ENCODE measurements at regions not wholly inside any gene's neighbourhood (a gene's known extent, or its start where the extent isn't known, plus 50 kb on each side); places are given as distances from the start of the nearest gene placed in this dataset.

DNA sequence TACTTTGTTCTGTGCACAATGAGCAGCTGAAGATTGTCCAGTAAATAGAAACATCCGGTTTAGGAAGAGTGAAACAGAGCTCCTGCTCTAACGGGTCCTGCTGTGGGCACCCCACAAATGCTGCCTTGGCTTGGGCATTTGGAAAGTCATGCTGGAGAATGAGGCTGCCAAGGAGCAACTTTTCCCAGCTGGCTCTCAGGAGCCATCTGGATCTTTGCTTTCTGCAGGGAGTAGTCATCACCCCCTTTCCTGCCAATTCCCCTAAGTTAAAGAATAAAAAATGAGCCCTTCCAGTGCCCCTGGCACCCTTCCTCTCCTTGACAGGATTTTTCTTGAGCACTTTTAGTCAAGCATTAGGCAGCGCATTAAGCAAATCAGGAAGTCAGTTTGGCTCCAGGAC lies 90.0 kb downstream of the FAM43A start:
- TF ChIP-seq, protein P1, sequence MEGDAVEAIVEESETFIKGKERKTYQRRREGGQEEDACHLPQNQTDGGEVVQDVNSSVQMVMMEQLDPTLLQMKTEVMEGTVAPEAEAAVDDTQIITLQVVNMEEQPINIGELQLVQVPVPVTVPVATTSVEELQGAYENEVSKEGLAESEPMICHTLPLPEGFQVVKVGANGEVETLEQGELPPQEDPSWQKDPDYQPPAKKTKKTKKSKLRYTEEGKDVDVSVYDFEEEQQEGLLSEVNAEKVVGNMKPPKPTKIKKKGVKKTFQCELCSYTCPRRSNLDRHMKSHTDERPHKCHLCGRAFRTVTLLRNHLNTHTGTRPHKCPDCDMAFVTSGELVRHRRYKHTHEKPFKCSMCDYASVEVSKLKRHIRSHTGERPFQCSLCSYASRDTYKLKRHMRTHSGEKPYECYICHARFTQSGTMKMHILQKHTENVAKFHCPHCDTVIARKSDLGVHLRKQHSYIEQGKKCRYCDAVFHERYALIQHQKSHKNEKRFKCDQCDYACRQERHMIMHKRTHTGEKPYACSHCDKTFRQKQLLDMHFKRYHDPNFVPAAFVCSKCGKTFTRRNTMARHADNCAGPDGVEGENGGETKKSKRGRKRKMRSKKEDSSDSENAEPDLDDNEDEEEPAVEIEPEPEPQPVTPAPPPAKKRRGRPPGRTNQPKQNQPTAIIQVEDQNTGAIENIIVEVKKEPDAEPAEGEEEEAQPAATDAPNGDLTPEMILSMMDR (IDR thresholded peaks at IDR 0.05): no peak
- Histone ChIP-seq H3K27me3 (no peaks in the 10 kb centered on the region), H3K4me1 (peaks cover 8 to 44% (median 23%) of the 10 kb centered on the region in 9 donors), H3K36me3 (no peaks in the 10 kb centered on the region), H3K4me3 (no peak overlapping the region), H3K27ac (no peak overlapping the region), H3K9me3 (no peaks in the 10 kb centered on the region)
- ATAC-seq: no peak
- intact Hi-C loops (cut with DNase I): loop anchor here in 3 of 10 donors (5.0 to 10.0 kb wide), 4 partner anchors 42 to 487 kb away; partner anchors contain the start of gene FAM43A (in 1 of the 3)
- WGBS, 2 donors: 62 to 63% methylated on average over 3 of the region's 3 CpGs
- DNase-seq: no peak

- no peak overlapping the region for H3K27ac ChIP-seq
- intact Hi-C loops (cut with DNase I): loop anchor here in 3 of 10 donors (5.0 to 10.0 kb wide), 4 partner anchors 40 to 485 kb away; partner anchors contain the start of gene FAM43A (in 1 of the 3)
- no peaks in the 10 kb centered on the region for H3K36me3 ChIP-seq
- WGBS, 2 donors: 70 to 82% methylated on average over 5 of the region's 5 CpGs
- ATAC-seq (no peak), DNase-seq (no peak)
- peaks cover 8 to 42% (median 23%) of the 10 kb centered on the region in 9 donors for H3K4me1 ChIP-seq
- no peaks in the 10 kb centered on the region for H3K9me3 ChIP-seq
- TF ChIP-seq, protein P1 (IDR thresholded peaks at IDR 0.05): no peak
- no peaks in the 10 kb centered on the region for H3K27me3 ChIP-seq
- H3K4me3 ChIP-seq: no peak overlapping the region
Observed at GRCh38 chr3:194777729-194778128, 92.0 kb downstream of the FAM43A start.

DNA sequence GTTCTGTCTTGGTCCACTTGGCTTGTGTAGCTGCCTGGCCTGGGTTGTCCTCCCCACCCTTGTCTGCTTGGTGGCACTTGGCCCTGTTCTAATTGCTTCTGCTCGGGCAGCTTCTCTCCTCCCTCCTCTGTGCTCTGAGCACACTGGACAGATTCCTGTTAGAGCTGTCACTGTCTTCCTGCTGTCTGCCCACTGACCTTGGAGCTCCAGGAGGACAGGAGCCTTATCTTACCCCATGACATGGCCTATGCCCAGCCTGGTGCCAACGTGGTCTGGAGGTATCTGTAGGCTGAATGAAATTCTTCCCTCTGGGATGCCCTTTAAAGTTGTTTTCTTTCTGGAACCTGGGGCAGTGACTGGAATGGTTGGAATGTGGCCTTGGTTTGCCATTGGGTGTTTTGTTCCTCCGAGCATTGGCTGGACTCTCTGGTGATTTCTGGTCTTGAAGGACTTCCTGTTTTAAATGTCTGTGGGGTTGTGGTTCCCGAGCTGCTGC lies 94.1 kb downstream of the FAM43A start:
- Histone ChIP-seq H3K9me3 (no peaks in the 10 kb centered on the region), H3K27me3 (no peaks in the 10 kb centered on the region), H3K4me3 (no peak overlapping the region), H3K4me1 (peaks cover 3 to 44% (median 19%) of the 10 kb centered on the region in 9 donors), H3K27ac (peak overlapping the region in 3 of 10 donors; percentile 16 to 55 (median 41)), H3K36me3 (no peaks in the 10 kb centered on the region)
- no peak for DNase-seq
- peak; percentile 4 to 80 (median 65) for ATAC-seq
- WGBS, 2 donors: 43 to 50% methylated on average over 4 of the region's 4 CpGs
- intact Hi-C loops (cut with DNase I): loop anchor here in 6 of 10 donors (5.0 to 10.0 kb wide), 6 partner anchors 38 to 483 kb away; partner anchors contain the start of gene FAM43A (in 2 of the 6)
- TF ChIP-seq, protein P1 (IDR thresholded peaks at IDR 0.05): no peak

DNA sequence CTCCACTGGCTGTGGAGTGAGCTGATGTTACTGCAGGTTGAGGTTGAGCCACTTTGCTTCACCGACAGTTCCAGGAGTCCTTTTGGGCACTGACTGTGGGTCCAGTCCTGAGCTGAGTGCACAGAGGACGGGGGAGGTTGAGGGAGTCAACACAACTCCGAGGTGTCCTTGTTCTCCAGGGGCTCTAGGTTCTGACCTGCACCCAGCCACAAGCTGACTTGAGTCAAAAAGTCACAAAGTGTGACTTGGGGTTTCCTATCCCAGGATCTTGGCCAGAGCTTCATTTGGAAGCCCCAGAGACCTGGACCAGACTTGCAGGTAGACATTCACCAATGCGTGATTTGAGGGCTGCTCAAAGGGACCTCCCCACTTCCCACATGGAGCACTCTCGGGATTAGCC lies 95.0 kb downstream of the FAM43A start:
- intact Hi-C loops (cut with DNase I): loop anchor here in 4 of 10 donors (5.0 to 10.0 kb wide), 4 partner anchors 84 to 324 kb away; partner anchors contain the start of gene FAM43A (in 1 of the 4)
- DNase-seq: no peak
- no peaks in the 10 kb centered on the region for H3K27me3 ChIP-seq
- no peaks in the 10 kb centered on the region for H3K36me3 ChIP-seq
- no peak overlapping the region for H3K4me3 ChIP-seq
- no peak overlapping the region for H3K27ac ChIP-seq
- H3K4me1 ChIP-seq: peaks cover 8 to 47% (median 28%) of the 10 kb centered on the region in 9 donors
- ATAC-seq: no peak
- 94% methylated on average over 5 of the region's 5 CpGs for WGBS, 2 donors
- TF ChIP-seq, protein P1 (IDR thresholded peaks at IDR 0.05): no peak
- no peaks in the 10 kb centered on the region for H3K9me3 ChIP-seq

All from heart right ventricle (tissue), 16 donors.